Mucosa of descending colon (tissue), 3 donors: ENCODE measurements at regions not wholly inside any gene's neighbourhood (a gene's known extent, or its start where the extent isn't known, plus 50 kb on each side); places are given as distances from the start of the nearest gene placed in this dataset.

ENCODE experiments used
- ATAC-seq: fragments of 200-7000 bp; cut with Tn5 transposase; one replicate; pipeline ENCODE4 v1.9.1; 2020; ENCODE audit warnings: mild to moderate bottlenecking, moderate library complexity
- DNase-seq, 3 donors: peaks; one replicate each; pipeline ENCODE4 v3.0.0-alpha.2; 2020
- H3K36me3 ChIP-seq: fragments of 200-600 bp; one replicate; pipeline ENCODE4 v1.8.0; 2021; ENCODE audit warnings: low read depth, mild to moderate bottlenecking
- H3K4me1 ChIP-seq: fragments of 200-600 bp; one replicate; pipeline ENCODE4 v1.8.0; 2021; ENCODE audit warnings: low read depth, mild to moderate bottlenecking
- H3K4me3 ChIP-seq: fragments of 200-600 bp; one replicate; pipeline ENCODE4 v1.8.0; 2021; ENCODE audit warnings: mild to moderate bottlenecking
- H3K9me3 ChIP-seq: fragments of 200-600 bp; one replicate; pipeline ENCODE4 v1.8.0; 2021; ENCODE audit warnings: mild to moderate bottlenecking
- CTCF ChIP-seq: fragments of 200-600 bp; IDR thresholded peaks from one replicate; pipeline ENCODE4 v1.8.0; 2022; ENCODE audit warnings: antibody characterized with exemption, mild to moderate bottlenecking
- intact Hi-C, 2 donors: fragments of 100-400 bp; cut with DNase I in 1 of 2; cut with micrococcal nuclease in 1 of 2; formaldehyde crosslinking; loops; one replicate each; pipeline versions ENCODE4 v1.11.0 to v1.11.1; 2022; cut with DNase I, micrococcal nuclease
- donor health status: DM: no; HTN: no; CAD: no; lungs with moderate emphysema.
- donor health status: DM: no; HTN: no; CAD: no.
- donor health status: DM: no; HTN: yes; CAD: no.

DNA sequence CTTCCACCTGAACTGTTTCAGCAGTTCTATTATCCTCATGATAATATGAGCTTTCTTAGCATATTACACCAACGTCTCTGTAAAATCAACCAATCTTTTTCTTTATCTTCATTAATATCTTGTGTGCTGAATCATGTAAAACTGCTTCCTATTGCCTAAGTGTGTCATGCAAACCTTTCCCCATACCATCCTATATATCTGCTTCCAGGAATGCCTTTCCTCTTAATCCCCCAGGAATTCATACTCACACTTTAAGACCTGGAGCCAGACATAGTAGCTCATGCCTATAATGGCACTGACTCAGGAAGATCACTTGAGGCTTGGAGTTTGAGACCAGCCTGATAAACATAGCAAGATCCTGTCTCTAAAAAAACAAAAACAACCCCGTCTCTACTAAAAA, 183.9 kb downstream of the NRIP1 start:
- H3K36me3 ChIP-seq, result no peaks in the 10 kb centered on the region
- no peaks in the 10 kb centered on the region for H3K9me3 ChIP-seq
- DNase-seq (no peak), ATAC-seq (no peak)
- intact Hi-C loops, result no loop called here
- peaks cover 14% of the 10 kb centered on the region for H3K4me1 ChIP-seq
- H3K4me3 ChIP-seq, result no peak overlapping the region
- TF ChIP-seq CTCF, result no peak

GRCh38 chr21:14879458-14879857, 185.3 kb downstream of the NRIP1 start:
- intact Hi-C loops, result loop anchor here in 1 of 2 donors (10.0 kb wide), 1 partner anchor 185 kb away; the partner anchor contains the start of gene NRIP1
- DNase-seq, result no peak
- no peaks in the 10 kb centered on the region for H3K9me3 ChIP-seq
- H3K4me3 ChIP-seq, result no peak overlapping the region
- ATAC-seq, result peak; percentile 13
- H3K4me1 ChIP-seq, result peaks cover 19% of the 10 kb centered on the region
- no peaks in the 10 kb centered on the region for H3K36me3 ChIP-seq
- TF ChIP-seq CTCF, result no peak

GRCh38 chr21:14878971-14879370, 185.8 kb downstream of the NRIP1 start:
- no peak for ATAC-seq

DNA sequence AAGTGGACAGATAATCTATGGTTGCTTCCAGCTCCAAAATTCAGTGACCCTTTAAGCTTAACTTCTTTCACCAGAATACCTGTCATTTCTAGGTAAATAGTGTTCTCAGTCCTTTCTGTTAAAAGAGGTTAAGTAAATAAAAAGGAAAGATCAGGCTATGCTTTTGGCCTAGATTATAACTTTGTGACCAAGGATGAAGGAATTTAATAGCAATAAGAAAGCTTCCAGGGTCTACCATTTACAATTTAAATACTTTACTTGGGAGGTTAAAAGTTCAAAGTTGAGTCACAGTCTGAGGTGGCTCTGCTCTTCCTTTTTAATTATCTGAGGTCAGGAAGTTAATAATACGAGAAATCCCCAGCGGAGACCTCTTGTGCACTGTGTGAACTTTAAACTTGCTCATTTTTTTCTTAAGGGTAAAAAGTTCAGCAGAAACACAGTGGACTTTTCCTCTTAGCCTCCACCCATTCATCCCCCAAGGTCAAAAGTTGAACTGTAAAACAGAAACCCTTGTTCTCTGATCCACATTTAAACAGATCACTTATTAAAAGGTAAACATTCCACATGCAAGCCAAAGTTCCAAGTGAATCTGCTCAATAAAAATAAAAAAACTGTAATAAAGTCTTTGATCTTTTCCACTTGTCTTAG, 187.1 kb downstream of the NRIP1 start:
- TF ChIP-seq CTCF, result no peak
- ATAC-seq, result peak; percentile 70

More at GRCh38 chr21:14878971-14879370, 185.8 kb downstream of the NRIP1 start:
- Histone ChIP-seq H3K4me1 (peaks cover 19% of the 10 kb centered on the region), H3K9me3 (no peaks in the 10 kb centered on the region), H3K4me3 (no peak overlapping the region), H3K36me3 (no peaks in the 10 kb centered on the region)
- intact Hi-C loops, result loop anchor here in 1 of 2 donors (10.0 kb wide), 1 partner anchor 186 kb away; the partner anchor contains the start of gene NRIP1
- no peak for TF ChIP-seq CTCF
- DNase-seq, result no peak

GRCh38 chr21:14876524-14876840, 188.3 kb downstream of the NRIP1 start:
- H3K4me1 ChIP-seq, result peaks cover 19% of the 10 kb centered on the region
- no peak for TF ChIP-seq CTCF
- H3K4me3 ChIP-seq, result no peak overlapping the region
- peak in 1 of 3 donors; percentile 27 for DNase-seq
- no peaks in the 10 kb centered on the region for H3K9me3 ChIP-seq
- intact Hi-C loops, result loop anchor here in 1 of 2 donors (10.0 kb wide), 1 partner anchor 188 kb away; the partner anchor contains the start of gene NRIP1
- peak; percentile 66 for ATAC-seq
- H3K36me3 ChIP-seq, result no peaks in the 10 kb centered on the region

More for the DNA sequence above, 187.1 kb downstream of the NRIP1 start:
- intact Hi-C loops, result loop anchor here in 1 of 2 donors (10.0 kb wide), 1 partner anchor 187 kb away; the partner anchor contains the start of gene NRIP1
- H3K4me1 ChIP-seq, result peaks cover 19% of the 10 kb centered on the region
- no peaks in the 10 kb centered on the region for H3K36me3 ChIP-seq
- no peaks in the 10 kb centered on the region for H3K9me3 ChIP-seq
- peak in 1 of 3 donors; percentile 14 for DNase-seq
- no peak overlapping the region for H3K4me3 ChIP-seq
